HFF-Myc (cell line): ENCODE measurements at regions not wholly inside any gene's neighbourhood (a gene's known extent, or its start where the extent isn't known, plus 50 kb on each side); places are given as distances from the start of the nearest gene placed in this dataset.

ENCODE experiments used
- DNase-seq: peaks from one replicate; pipeline ENCODE4 v3.0.0-alpha.2; 2011; ENCODE audit warnings: low read depth; ENCODE audit errors: extremely low read depth
- H3K4me3 ChIP-seq: replicated peaks from 2 replicates; pipeline ENCODE4 v1.5.1; 2011; ENCODE audit warnings: low read depth, mild to moderate bottlenecking, control low read depth, low read length
- CTCF ChIP-seq: IDR thresholded peaks from 2 replicates; pipeline ENCODE4 v1.5.1; 2012; ENCODE audit warnings: mild to moderate bottlenecking, low read depth, low read length, control low read depth; ENCODE audit errors: missing control alignments

GRCh38 chr2:41084321-41084720 lies 632.4 kb upstream of the SLC8A1 start:
- H3K4me3 ChIP-seq, result no peak overlapping the region
- DNase-seq, result no peak
- no peak for TF ChIP-seq CTCF

- TF ChIP-seq CTCF, result no peak
- H3K4me3 ChIP-seq, result no peak overlapping the region
Measured at GRCh38 chr2:41087946-41088345, 636.1 kb upstream of the SLC8A1 start.

GRCh38 chr2:41101281-41101680 lies 649.4 kb upstream of the SLC8A1 start:
- H3K4me3 ChIP-seq, result no peak overlapping the region
- no peak for TF ChIP-seq CTCF
- DNase-seq, result no peak

More at GRCh38 chr2:41087946-41088345, 636.1 kb upstream of the SLC8A1 start:
- DNase-seq, result no peak

GRCh38 chr2:41109744-41110143 lies 657.9 kb upstream of the SLC8A1 start:
- no peak for TF ChIP-seq CTCF
- H3K4me3 ChIP-seq, result no peak overlapping the region
- DNase-seq, result no peak

- TF ChIP-seq CTCF, result no peak
- no peak overlapping the region for H3K4me3 ChIP-seq
- DNase-seq, result no peak
Measured at GRCh38 chr2:41111836-41112627, 660.1 kb upstream of the SLC8A1 start.

- no peak for TF ChIP-seq CTCF
- no peak overlapping the region for H3K4me3 ChIP-seq
- no peak for DNase-seq
Measured at GRCh38 chr2:41116106-41116797, 664.4 kb upstream of the SLC8A1 start.

GRCh38 chr2:41119489-41119888 lies 667.6 kb upstream of the SLC8A1 start:
- no peak for DNase-seq
- no peak overlapping the region for H3K4me3 ChIP-seq
- TF ChIP-seq CTCF, result no peak
